ENCODE measurements at regions not wholly inside any gene's neighbourhood (a gene's known extent, or its start where the extent isn't known, plus 50 kb on each side); places are given as distances from the start of the nearest gene placed in this dataset.

GRCh38 chr12:88947486-88948043 is 367.3 kb upstream of the KITLG start:
- Histone ChIP-seq H3K4me1 (ENCODE audit: insufficient read depth, low read length, poor library complexity, severe bottlenecking) (no peaks in the 10 kb centered on the region), H3K4me2 (ENCODE audit: low read length) (no peak overlapping the region), H3K27ac (ENCODE audit: low read depth, low read length, poor library complexity, severe bottlenecking) (no peak overlapping the region), H3K9me2 (ENCODE audit: insufficient read depth, low read length) (no peaks in the 10 kb centered on the region), H3K4me3 (ENCODE audit: low read depth, low read length, poor library complexity, severe bottlenecking) (no peak overlapping the region), H2AFZ (ENCODE audit: low read length) (no peak overlapping the region), H3K9me3 (ENCODE audit: low read length) (no peaks in the 10 kb centered on the region), H4K20me1 (ENCODE audit: insufficient read depth, low read length) (no peaks in the 10 kb centered on the region), H3K36me3 (ENCODE audit: insufficient read depth, low read length) (no peaks in the 10 kb centered on the region), H3K79me2 (ENCODE audit: insufficient read depth, low read depth, low read length) (no peaks in the 10 kb centered on the region)
- ChIA-PET CTCF (ENCODE audit: unreplicated experiment) (no interaction called here), POLR2A (no interaction called here)
- no TSS peak for BruUV-seq (replicated peaks)
- no peak for DNase-seq (ENCODE audit: low spot score)
- intact Hi-C loops (cut with micrococcal nuclease; ENCODE audit: unreplicated experiment): no loop called here
- peak; percentile 55 for TF ChIP-seq CTCF (conservative IDR thresholded peaks at IDR 0.05; ENCODE audit: low read length)
- no peak for TF ChIP-seq EZH2phosphoT487 (IDR thresholded peaks at IDR 0.05; ENCODE audit: borderline replicate concordance, low read depth, low read length)

- Histone ChIP-seq H2AFZ (ENCODE audit: low read length) (no peak overlapping the region), H3K4me1 (ENCODE audit: insufficient read depth, low read length, poor library complexity, severe bottlenecking) (no peaks in the 10 kb centered on the region), H3K79me2 (ENCODE audit: insufficient read depth, low read depth, low read length) (no peaks in the 10 kb centered on the region), H3K4me3 (ENCODE audit: low read depth, low read length, poor library complexity, severe bottlenecking) (no peak overlapping the region), H3K27ac (ENCODE audit: low read depth, low read length, poor library complexity, severe bottlenecking) (no peak overlapping the region), H3K4me2 (ENCODE audit: low read length) (no peak overlapping the region), H3K36me3 (ENCODE audit: insufficient read depth, low read length) (no peaks in the 10 kb centered on the region), H4K20me1 (ENCODE audit: insufficient read depth, low read length) (no peaks in the 10 kb centered on the region), H3K9me2 (ENCODE audit: insufficient read depth, low read length) (no peaks in the 10 kb centered on the region), H3K9me3 (ENCODE audit: low read length) (no peaks in the 10 kb centered on the region)
- BruUV-seq (replicated peaks): no TSS peak
- ChIA-PET CTCF (ENCODE audit: unreplicated experiment) (no interaction called here), POLR2A (no interaction called here)
- intact Hi-C loops (cut with micrococcal nuclease; ENCODE audit: unreplicated experiment): no loop called here
- DNase-seq (ENCODE audit: low spot score): no peak
- TF ChIP-seq EZH2phosphoT487 (IDR thresholded peaks at IDR 0.05; ENCODE audit: borderline replicate concordance, low read depth, low read length) (no peak), CTCF (conservative IDR thresholded peaks at IDR 0.05; ENCODE audit: low read length) (no peak)
Observed at GRCh38 chr12:88946372-88946997, 366.2 kb upstream of the KITLG start.

GRCh38 chr12:88945051-88945732 is 364.9 kb upstream of the KITLG start:
- no peaks in the 10 kb centered on the region for H3K9me3 ChIP-seq (ENCODE audit: low read length)
- no TSS peak for BruUV-seq (replicated peaks)
- ChIA-PET POLR2A (no interaction called here), CTCF (ENCODE audit: unreplicated experiment) (no interaction called here)
- no peaks in the 10 kb centered on the region for H3K79me2 ChIP-seq (ENCODE audit: insufficient read depth, low read depth, low read length)
- no peak for DNase-seq (ENCODE audit: low spot score)
- no peaks in the 10 kb centered on the region for H3K9me2 ChIP-seq (ENCODE audit: insufficient read depth, low read length)
- TF ChIP-seq CTCF (conservative IDR thresholded peaks at IDR 0.05; ENCODE audit: low read length): no peak
- TF ChIP-seq EZH2phosphoT487 (IDR thresholded peaks at IDR 0.05; ENCODE audit: borderline replicate concordance, low read depth, low read length): no peak
- H2AFZ ChIP-seq (ENCODE audit: low read length): no peak overlapping the region
- no peaks in the 10 kb centered on the region for H3K4me1 ChIP-seq (ENCODE audit: insufficient read depth, low read length, poor library complexity, severe bottlenecking)
- H3K36me3 ChIP-seq (ENCODE audit: insufficient read depth, low read length): no peaks in the 10 kb centered on the region
- no peak overlapping the region for H3K4me2 ChIP-seq (ENCODE audit: low read length)
- no peak overlapping the region for H3K4me3 ChIP-seq (ENCODE audit: low read depth, low read length, poor library complexity, severe bottlenecking)
- no peaks in the 10 kb centered on the region for H4K20me1 ChIP-seq (ENCODE audit: insufficient read depth, low read length)
- no peak overlapping the region for H3K27ac ChIP-seq (ENCODE audit: low read depth, low read length, poor library complexity, severe bottlenecking)
- intact Hi-C loops (cut with micrococcal nuclease; ENCODE audit: unreplicated experiment): no loop called here
